GM23338 (cell line): ENCODE measurements at regions not wholly inside any gene's neighbourhood (a gene's known extent, or its start where the extent isn't known, plus 50 kb on each side); places are given as distances from the start of the nearest gene placed in this dataset.

Source experiments
- ATAC-seq: fragments of 200-7000 bp; cut with Tn5 transposase; 3 replicates; pipeline ENCODE4 v1.9.1; 2020
- DNase-seq: peaks from one replicate; pipeline ENCODE4 v3.0.0-alpha.2; 2015; ENCODE audit warnings: low spot score
- H2AFZ ChIP-seq: fragments of 200-600 bp; sonication (generic); 2 replicates; pipeline ENCODE4 v1.8.0; 2016; ENCODE audit warnings: antibody characterized with exemption, mild to moderate bottlenecking, moderate library complexity
- H3F3A ChIP-seq: fragments of 200-600 bp; sonication (generic); replicated peaks from 2 replicates; pipeline ENCODE4 v1.8.0; 2017; ENCODE audit warnings: antibody characterized with exemption, mixed run types, low read depth
- H3K27ac ChIP-seq: fragments of 200-600 bp; sonication (generic); 2 replicates; pipeline ENCODE4 v1.6.1; 2016; ENCODE audit warnings: low read depth
- H3K27me3 ChIP-seq: fragments of 200-600 bp; sonication (generic); 2 replicates; pipeline ENCODE4 v1.8.0; 2016; ENCODE audit warnings: mild to moderate bottlenecking, mixed run types, moderate library complexity; ENCODE audit not compliant: insufficient read depth
- H3K36me3 ChIP-seq: fragments of 200-600 bp; sonication (generic); 2 replicates; pipeline ENCODE4 v1.8.0; 2016; ENCODE audit warnings: mild to moderate bottlenecking; ENCODE audit not compliant: insufficient read depth
- H3K4me1 ChIP-seq: fragments of 200-600 bp; sonication (generic); 2 replicates; pipeline ENCODE4 v1.8.0; 2016; ENCODE audit warnings: mild to moderate bottlenecking, moderate library complexity; ENCODE audit not compliant: insufficient read depth
- H3K4me2 ChIP-seq: fragments of 200-600 bp; sonication (generic); 2 replicates; pipeline ENCODE4 v1.7.1; 2017; ENCODE audit warnings: mixed run types
- H3K4me3 ChIP-seq: fragments of 200-600 bp; sonication (generic); 2 replicates; pipeline ENCODE4 v1.6.1; 2016; ENCODE audit warnings: mixed run types
- H3K79me2 ChIP-seq: fragments of 200-600 bp; sonication (generic); replicated peaks from 2 replicates; pipeline ENCODE4 v1.8.0; 2017; ENCODE audit warnings: mild to moderate bottlenecking; ENCODE audit not compliant: insufficient read depth
- H3K9me2 ChIP-seq: fragments of 200-600 bp; sonication (generic); 2 replicates; pipeline ENCODE4 v1.8.0; 2017; ENCODE audit not compliant: insufficient read depth
- H4K20me1 ChIP-seq: fragments of 200-600 bp; sonication (generic); replicated peaks from 2 replicates; pipeline ENCODE4 v1.8.0; 2017; ENCODE audit warnings: mild to moderate bottlenecking; ENCODE audit not compliant: insufficient read depth
- H3K27ac Mint-ChIP-seq: 2 replicates; pipeline ENCODE4 v1.8.0; 2020; ENCODE audit warnings: inconsistent platforms, mild to moderate bottlenecking, moderate library complexity, mixed read lengths
- H3K27me3 Mint-ChIP-seq: 3 replicates; pipeline ENCODE4 v1.8.0; 2022; ENCODE audit warnings: low read depth, mild to moderate bottlenecking, moderate library complexity, mixed read lengths, inconsistent platforms; ENCODE audit not compliant: insufficient read depth, poor library complexity
- H3K36me3 Mint-ChIP-seq: 3 replicates; pipeline ENCODE4 v1.8.0; 2021; ENCODE audit warnings: low read depth, mild to moderate bottlenecking, inconsistent platforms, moderate library complexity, mixed read lengths
- H3K4me1 Mint-ChIP-seq: 3 replicates; pipeline ENCODE4 v1.8.0; 2020; ENCODE audit warnings: mild to moderate bottlenecking, inconsistent platforms, mixed read lengths
- H3K4me3 Mint-ChIP-seq: 3 replicates; pipeline ENCODE4 v1.8.0; 2021; ENCODE audit warnings: moderate library complexity, mild to moderate bottlenecking, inconsistent platforms, mixed read lengths
- H3K9me3 Mint-ChIP-seq: 3 replicates; pipeline ENCODE4 v1.8.0; 2020; ENCODE audit warnings: moderate library complexity, mild to moderate bottlenecking, inconsistent platforms, mixed read lengths
- CREB1 ChIP-seq: fragments of 250-450 bp; sonication (Bioruptor Pico); IDR thresholded peaks from 2 replicates; pipeline ENCODE4 v1.5.0; 2020; ENCODE audit warnings: low read depth, mild to moderate bottlenecking, moderate library complexity
- ETS1 ChIP-seq: IDR thresholded peaks from 2 replicates; pipeline ENCODE4 v1.6.1; 2016; ENCODE audit warnings: antibody characterized with exemption
- EZH2 ChIP-seq: fragments of 200-600 bp; sonication (generic); IDR thresholded peaks from one replicate; pipeline ENCODE4 v1.8.0; 2017; ENCODE audit warnings: antibody characterized with exemption, mild to moderate bottlenecking, low read depth; ENCODE audit not compliant: unreplicated experiment
- EZH2phosphoT487 ChIP-seq: fragments of 200-600 bp; sonication (generic); IDR thresholded peaks from one replicate; pipeline ENCODE4 v1.8.1; 2018; ENCODE audit warnings: antibody characterized with exemption; ENCODE audit not compliant: unreplicated experiment
- JUNB ChIP-seq: IDR thresholded peaks from one replicate; pipeline ENCODE4 v1.6.1; 2016; ENCODE audit warnings: antibody characterized with exemption; ENCODE audit not compliant: unreplicated experiment
- NANOG ChIP-seq: IDR thresholded peaks from 2 replicates; pipeline ENCODE4 v1.6.1; 2016; ENCODE audit warnings: antibody characterized with exemption, borderline replicate concordance
- POLR2AphosphoS5 ChIP-seq: IDR thresholded peaks from 2 replicates; pipeline ENCODE4 v1.6.1; 2016; ENCODE audit warnings: antibody characterized with exemption, low read depth
- STAT1 ChIP-seq: IDR thresholded peaks from one replicate; pipeline ENCODE4 v1.6.1; 2016; ENCODE audit warnings: antibody characterized with exemption; ENCODE audit not compliant: unreplicated experiment
- ZNF114 ChIP-seq: fragments of 250-450 bp; sonication (Bioruptor Pico); IDR thresholded peaks from 2 replicates; pipeline ENCODE4 v1.5.0; 2020; ENCODE audit warnings: mild to moderate bottlenecking, moderate library complexity
- ZNF331 ChIP-seq: fragments of 250-450 bp; sonication (Bioruptor Pico); IDR thresholded peaks from 2 replicates; pipeline ENCODE4 v1.5.0; 2020; ENCODE audit warnings: low read depth, mild to moderate bottlenecking, moderate library complexity
- TF ChIP-seq, protein P1 (sequence below), 2 experiments: fragments of 200-600 bp in 1 of 2; sonication (generic) in 1 of 2; conservative IDR thresholded peaks; 2 replicates each; pipeline versions ENCODE4 v1.5.1 to v1.6.1; 2016 to 2017; ENCODE audit warnings: antibody characterized with exemption in 2 of 2, low read depth in 2 of 2, mild to moderate bottlenecking in 2 of 2, moderate library complexity in 1 of 2
- TF ChIP-seq, protein P2 (sequence below): IDR thresholded peaks from one replicate; pipeline ENCODE4 v1.6.1; 2018; ENCODE audit warnings: antibody characterized with exemption; ENCODE audit not compliant: unreplicated experiment
- TF ChIP-seq, protein P3 (sequence below): fragments of 250-450 bp; sonication (Bioruptor Pico); IDR thresholded peaks from 2 replicates; pipeline ENCODE4 v1.5.0; 2020; ENCODE audit warnings: mild to moderate bottlenecking, moderate library complexity

DNA sequence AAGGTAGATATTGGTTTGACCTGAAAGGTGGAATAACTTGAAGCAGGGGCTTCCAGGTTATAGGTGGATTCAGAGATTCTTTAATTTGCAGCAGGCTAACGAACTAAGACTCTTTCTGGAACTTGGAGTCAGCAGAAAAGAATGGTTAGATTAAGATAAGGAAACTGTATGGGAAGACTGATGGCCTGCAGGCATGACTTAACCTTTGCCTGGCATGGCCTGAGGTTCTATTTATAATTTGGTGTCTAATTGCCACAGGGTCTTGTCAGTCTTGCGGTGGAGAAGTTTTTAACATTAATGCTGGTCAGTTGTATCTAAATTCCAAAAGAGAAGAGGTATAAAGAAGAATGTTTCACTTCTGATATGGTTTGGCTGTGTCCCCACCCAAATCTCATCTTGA lies 110.3 kb upstream of the VCX3A start:
- Histone ChIP-seq H3K27ac (no peak overlapping the region), H3K36me3 (no peaks in the 10 kb centered on the region), H4K20me1 (no peaks in the 10 kb centered on the region), H3K4me3 (no peak overlapping the region), H3K9me2 (no peaks in the 10 kb centered on the region), H3K79me2 (no peaks in the 10 kb centered on the region), H2AFZ (no peak overlapping the region), H3K27me3 (no peaks in the 10 kb centered on the region), H3F3A (no peaks in the 10 kb centered on the region), H3K4me1 (no peaks in the 10 kb centered on the region), H3K4me2 (no peak overlapping the region)
- ATAC-seq (no peak), DNase-seq (no peak)
- peaks cover 4% of the 10 kb centered on the region for H3K27me3 Mint-ChIP-seq
- TF ChIP-seq EZH2 (no peak), NANOG (no peak), CREB1 (no peak), ZNF331 (CRISPR knock-in tag) (no peak), POLR2AphosphoS5 (no peak), ETS1 (no peak), EZH2phosphoT487 (no peak), STAT1 (no peak), JUNB (no peak), ZNF114 (CRISPR knock-in tag) (no peak)
- TF ChIP-seq, protein P1, sequence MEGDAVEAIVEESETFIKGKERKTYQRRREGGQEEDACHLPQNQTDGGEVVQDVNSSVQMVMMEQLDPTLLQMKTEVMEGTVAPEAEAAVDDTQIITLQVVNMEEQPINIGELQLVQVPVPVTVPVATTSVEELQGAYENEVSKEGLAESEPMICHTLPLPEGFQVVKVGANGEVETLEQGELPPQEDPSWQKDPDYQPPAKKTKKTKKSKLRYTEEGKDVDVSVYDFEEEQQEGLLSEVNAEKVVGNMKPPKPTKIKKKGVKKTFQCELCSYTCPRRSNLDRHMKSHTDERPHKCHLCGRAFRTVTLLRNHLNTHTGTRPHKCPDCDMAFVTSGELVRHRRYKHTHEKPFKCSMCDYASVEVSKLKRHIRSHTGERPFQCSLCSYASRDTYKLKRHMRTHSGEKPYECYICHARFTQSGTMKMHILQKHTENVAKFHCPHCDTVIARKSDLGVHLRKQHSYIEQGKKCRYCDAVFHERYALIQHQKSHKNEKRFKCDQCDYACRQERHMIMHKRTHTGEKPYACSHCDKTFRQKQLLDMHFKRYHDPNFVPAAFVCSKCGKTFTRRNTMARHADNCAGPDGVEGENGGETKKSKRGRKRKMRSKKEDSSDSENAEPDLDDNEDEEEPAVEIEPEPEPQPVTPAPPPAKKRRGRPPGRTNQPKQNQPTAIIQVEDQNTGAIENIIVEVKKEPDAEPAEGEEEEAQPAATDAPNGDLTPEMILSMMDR (conservative IDR thresholded peaks at IDR 0.05; ENCODE audit: low read depth in 2 of 2) = no peak
- TF ChIP-seq, protein P2, sequence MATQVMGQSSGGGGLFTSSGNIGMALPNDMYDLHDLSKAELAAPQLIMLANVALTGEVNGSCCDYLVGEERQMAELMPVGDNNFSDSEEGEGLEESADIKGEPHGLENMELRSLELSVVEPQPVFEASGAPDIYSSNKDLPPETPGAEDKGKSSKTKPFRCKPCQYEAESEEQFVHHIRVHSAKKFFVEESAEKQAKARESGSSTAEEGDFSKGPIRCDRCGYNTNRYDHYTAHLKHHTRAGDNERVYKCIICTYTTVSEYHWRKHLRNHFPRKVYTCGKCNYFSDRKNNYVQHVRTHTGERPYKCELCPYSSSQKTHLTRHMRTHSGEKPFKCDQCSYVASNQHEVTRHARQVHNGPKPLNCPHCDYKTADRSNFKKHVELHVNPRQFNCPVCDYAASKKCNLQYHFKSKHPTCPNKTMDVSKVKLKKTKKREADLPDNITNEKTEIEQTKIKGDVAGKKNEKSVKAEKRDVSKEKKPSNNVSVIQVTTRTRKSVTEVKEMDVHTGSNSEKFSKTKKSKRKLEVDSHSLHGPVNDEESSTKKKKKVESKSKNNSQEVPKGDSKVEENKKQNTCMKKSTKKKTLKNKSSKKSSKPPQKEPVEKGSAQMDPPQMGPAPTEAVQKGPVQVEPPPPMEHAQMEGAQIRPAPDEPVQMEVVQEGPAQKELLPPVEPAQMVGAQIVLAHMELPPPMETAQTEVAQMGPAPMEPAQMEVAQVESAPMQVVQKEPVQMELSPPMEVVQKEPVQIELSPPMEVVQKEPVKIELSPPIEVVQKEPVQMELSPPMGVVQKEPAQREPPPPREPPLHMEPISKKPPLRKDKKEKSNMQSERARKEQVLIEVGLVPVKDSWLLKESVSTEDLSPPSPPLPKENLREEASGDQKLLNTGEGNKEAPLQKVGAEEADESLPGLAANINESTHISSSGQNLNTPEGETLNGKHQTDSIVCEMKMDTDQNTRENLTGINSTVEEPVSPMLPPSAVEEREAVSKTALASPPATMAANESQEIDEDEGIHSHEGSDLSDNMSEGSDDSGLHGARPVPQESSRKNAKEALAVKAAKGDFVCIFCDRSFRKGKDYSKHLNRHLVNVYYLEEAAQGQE = no peak
- TF ChIP-seq, protein P3, sequence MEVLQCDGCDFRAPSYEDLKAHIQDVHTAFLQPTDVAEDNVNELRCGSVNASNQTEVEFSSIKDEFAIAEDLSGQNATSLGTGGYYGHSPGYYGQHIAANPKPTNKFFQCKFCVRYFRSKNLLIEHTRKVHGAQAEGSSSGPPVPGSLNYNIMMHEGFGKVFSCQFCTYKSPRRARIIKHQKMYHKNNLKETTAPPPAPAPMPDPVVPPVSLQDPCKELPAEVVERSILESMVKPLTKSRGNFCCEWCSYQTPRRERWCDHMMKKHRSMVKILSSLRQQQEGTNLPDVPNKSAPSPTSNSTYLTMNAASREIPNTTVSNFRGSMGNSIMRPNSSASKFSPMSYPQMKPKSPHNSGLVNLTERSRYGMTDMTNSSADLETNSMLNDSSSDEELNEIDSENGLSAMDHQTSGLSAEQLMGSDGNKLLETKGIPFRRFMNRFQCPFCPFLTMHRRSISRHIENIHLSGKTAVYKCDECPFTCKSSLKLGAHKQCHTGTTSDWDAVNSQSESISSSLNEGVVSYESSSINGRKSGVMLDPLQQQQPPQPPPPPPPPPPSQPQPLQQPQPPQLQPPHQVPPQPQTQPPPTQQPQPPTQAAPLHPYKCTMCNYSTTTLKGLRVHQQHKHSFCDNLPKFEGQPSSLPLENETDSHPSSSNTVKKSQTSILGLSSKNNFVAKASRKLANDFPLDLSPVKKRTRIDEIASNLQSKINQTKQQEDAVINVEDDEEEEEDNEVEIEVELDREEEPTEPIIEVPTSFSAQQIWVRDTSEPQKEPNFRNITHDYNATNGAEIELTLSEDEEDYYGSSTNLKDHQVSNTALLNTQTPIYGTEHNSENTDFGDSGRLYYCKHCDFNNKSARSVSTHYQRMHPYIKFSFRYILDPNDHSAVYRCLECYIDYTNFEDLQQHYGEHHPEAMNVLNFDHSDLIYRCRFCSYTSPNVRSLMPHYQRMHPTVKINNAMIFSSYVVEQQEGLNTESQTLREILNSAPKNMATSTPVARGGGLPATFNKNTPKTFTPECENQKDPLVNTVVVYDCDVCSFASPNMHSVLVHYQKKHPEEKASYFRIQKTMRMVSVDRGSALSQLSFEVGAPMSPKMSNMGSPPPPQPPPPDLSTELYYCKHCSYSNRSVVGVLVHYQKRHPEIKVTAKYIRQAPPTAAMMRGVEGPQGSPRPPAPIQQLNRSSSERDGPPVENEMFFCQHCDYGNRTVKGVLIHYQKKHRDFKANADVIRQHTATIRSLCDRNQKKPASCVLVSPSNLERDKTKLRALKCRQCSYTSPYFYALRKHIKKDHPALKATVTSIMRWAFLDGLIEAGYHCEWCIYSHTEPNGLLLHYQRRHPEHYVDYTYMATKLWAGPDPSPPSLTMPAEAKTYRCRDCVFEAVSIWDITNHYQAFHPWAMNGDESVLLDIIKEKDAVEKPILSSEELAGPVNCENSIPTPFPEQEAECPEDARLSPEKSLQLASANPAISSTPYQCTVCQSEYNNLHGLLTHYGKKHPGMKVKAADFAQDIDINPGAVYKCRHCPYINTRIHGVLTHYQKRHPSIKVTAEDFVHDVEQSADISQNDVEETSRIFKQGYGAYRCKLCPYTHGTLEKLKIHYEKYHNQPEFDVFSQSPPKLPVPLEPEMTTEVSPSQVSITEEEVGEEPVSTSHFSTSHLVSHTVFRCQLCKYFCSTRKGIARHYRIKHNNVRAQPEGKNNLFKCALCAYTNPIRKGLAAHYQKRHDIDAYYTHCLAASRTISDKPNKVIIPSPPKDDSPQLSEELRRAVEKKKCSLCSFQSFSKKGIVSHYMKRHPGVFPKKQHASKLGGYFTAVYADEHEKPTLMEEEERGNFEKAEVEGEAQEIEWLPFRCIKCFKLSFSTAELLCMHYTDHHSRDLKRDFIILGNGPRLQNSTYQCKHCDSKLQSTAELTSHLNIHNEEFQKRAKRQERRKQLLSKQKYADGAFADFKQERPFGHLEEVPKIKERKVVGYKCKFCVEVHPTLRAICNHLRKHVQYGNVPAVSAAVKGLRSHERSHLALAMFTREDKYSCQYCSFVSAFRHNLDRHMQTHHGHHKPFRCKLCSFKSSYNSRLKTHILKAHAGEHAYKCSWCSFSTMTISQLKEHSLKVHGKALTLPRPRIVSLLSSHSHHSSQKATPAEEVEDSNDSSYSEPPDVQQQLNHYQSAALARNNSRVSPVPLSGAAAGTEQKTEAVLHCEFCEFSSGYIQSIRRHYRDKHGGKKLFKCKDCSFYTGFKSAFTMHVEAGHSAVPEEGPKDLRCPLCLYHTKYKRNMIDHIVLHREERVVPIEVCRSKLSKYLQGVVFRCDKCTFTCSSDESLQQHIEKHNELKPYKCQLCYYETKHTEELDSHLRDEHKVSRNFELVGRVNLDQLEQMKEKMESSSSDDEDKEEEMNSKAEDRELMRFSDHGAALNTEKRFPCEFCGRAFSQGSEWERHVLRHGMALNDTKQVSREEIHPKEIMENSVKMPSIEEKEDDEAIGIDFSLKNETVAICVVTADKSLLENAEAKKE (CRISPR knock-in tag) = no peak
- no peak overlapping the region for H3K4me3 Mint-ChIP-seq
- no peaks in the 10 kb centered on the region for H3K4me1 Mint-ChIP-seq
- H3K27ac Mint-ChIP-seq = no peak overlapping the region
- peaks cover 17% of the 10 kb centered on the region; the same call in 2 of the 3 replicates for H3K36me3 Mint-ChIP-seq
- peaks cover 11% of the 10 kb centered on the region for H3K9me3 Mint-ChIP-seq
